H1 (cell line): ENCODE measurements at regions not wholly inside any gene's neighbourhood (a gene's known extent, or its start where the extent isn't known, plus 50 kb on each side); places are given as distances from the start of the nearest gene placed in this dataset.

Source experiments
- GABPA ChIP-seq: IDR thresholded peaks from 2 replicates; pipeline ENCODE4 v1.6.1; 2011; ENCODE audit warnings: mild to moderate bottlenecking, low read length, moderate library complexity, borderline replicate concordance; ENCODE audit not compliant: insufficient read depth
- KDM1A ChIP-seq: fragments of 200-600, 300-600 bp; sonication (generic); IDR thresholded peaks from 2 replicates; pipeline ENCODE4 v1.7.1; 2016; ENCODE audit warnings: mild to moderate bottlenecking, low read length, borderline replicate concordance
- KDM4A ChIP-seq: IDR thresholded peaks from one replicate; pipeline ENCODE4 v1.7.1; 2012; ENCODE audit warnings: low read depth, mild to moderate bottlenecking, moderate library complexity, low read length, inconsistent platforms; ENCODE audit not compliant: severe bottlenecking
- SAP30 ChIP-seq: fragments of 300-600 bp; sonication (generic); IDR thresholded peaks from 2 replicates; pipeline ENCODE4 v1.7.1; 2012; ENCODE audit warnings: low read length, moderate library complexity, mild to moderate bottlenecking, inconsistent platforms; ENCODE audit not compliant: insufficient read depth, insufficient replicate concordance

DNA sequence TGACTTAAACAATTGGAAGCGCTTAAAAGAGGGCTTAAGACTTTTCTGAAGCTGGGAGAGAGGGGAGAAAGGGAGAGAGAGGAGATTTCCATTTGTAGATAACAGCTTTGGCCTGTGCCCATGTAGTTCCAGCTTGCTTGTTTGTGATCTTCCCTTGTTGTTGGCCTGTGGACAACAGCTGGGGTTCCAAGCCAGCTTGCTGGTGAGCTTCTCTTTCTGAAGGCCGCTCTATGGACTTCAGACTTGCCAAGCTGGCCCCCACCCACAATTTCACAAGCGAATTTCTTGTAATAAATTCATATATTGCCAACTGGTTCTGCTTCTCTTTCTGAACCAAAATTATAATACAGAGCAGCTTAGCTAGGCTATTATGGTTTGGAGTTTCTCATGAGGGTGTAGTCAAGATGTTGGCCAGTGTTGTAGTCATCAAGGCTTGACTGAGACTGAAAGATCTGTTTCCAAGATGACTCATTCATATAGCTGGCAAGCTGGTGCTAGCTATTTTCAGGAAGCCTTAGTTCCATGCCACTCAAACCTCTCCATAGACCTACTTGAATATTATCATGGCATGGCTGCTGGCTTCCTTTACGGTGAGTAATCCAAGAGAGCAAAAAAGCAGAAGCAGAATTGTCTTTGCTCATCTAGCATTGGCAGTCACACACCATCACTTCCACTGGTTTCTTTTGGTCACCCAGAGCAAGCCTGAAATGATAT is 89.4 kb downstream of the ATP23 start (continued):
- TF ChIP-seq KDM1A (no peak), KDM4A (no peak), GABPA (no peak), SAP30 (no peak)
